ENCODE measurements at regions not wholly inside any gene's neighbourhood (a gene's known extent, or its start where the extent isn't known, plus 50 kb on each side); places are given as distances from the start of the nearest gene placed in this dataset.

- DNase-seq: no peak
- no peaks in the 10 kb centered on the region for H3K27me3 ChIP-seq
- 91 to 94% (median 92%) methylated on average over 4 of the region's 4 CpGs for WGBS, 4 donors
- H3K27ac ChIP-seq: no peak overlapping the region
- no peaks in the 10 kb centered on the region for H3K4me1 ChIP-seq (replicated peaks in 1 of 2)
- H3K4me3 ChIP-seq: no peak overlapping the region
- H3K9me3 ChIP-seq (replicated peaks in 1 of 3): no peaks in the 10 kb centered on the region
- no peaks in the 10 kb centered on the region for H3K36me3 ChIP-seq (replicated peaks in 1 of 2)
- intact Hi-C loops (cut with DNase I): no loop called here
- TF ChIP-seq POLR2A (IDR thresholded peaks at IDR 0.05) (no peak), CTCF (IDR thresholded peaks at IDR 0.05) (no peak)
These were observed 811.0 kb downstream of the TUSC7 start for GRCh38 chr3:117520582-117520981.

GRCh38 chr3:117523418-117523817, 813.8 kb downstream of the TUSC7 start:
- 80 to 95% (median 85%) methylated on average over 5 of the region's 5 CpGs for WGBS, 4 donors
- no peaks in the 10 kb centered on the region for H3K27me3 ChIP-seq
- H3K27ac ChIP-seq: no peak overlapping the region
- TF ChIP-seq CTCF (IDR thresholded peaks at IDR 0.05): no peak
- TF ChIP-seq POLR2A (IDR thresholded peaks at IDR 0.05): no peak
- H3K4me3 ChIP-seq: no peak overlapping the region
- intact Hi-C loops (cut with DNase I): no loop called here
- no peaks in the 10 kb centered on the region for H3K9me3 ChIP-seq (replicated peaks in 1 of 3)
- DNase-seq: no peak
- H3K36me3 ChIP-seq (replicated peaks in 1 of 2): no peaks in the 10 kb centered on the region
- peaks cover 0 to 12% of the 10 kb centered on the region in 2 donors for H3K4me1 ChIP-seq (replicated peaks in 1 of 2)

GRCh38 chr3:117524890-117525289, 815.3 kb downstream of the TUSC7 start:
- no peaks in the 10 kb centered on the region for H3K36me3 ChIP-seq (replicated peaks in 1 of 2)
- DNase-seq: no peak
- H3K4me1 ChIP-seq (replicated peaks in 1 of 2): peaks cover 0 to 12% of the 10 kb centered on the region in 2 donors
- H3K4me3 ChIP-seq: no peak overlapping the region
- H3K27ac ChIP-seq: no peak overlapping the region
- intact Hi-C loops (cut with DNase I): no loop called here
- 74 to 92% (median 79%) methylated on average over 4 of the region's 4 CpGs for WGBS, 4 donors
- no peak for TF ChIP-seq POLR2A (IDR thresholded peaks at IDR 0.05)
- no peak for TF ChIP-seq CTCF (IDR thresholded peaks at IDR 0.05)
- H3K27me3 ChIP-seq: no peaks in the 10 kb centered on the region
- no peaks in the 10 kb centered on the region for H3K9me3 ChIP-seq (replicated peaks in 1 of 3)

- H3K36me3 ChIP-seq (replicated peaks in 1 of 2): no peaks in the 10 kb centered on the region
- no peaks in the 10 kb centered on the region for H3K27me3 ChIP-seq
- intact Hi-C loops (cut with DNase I): no loop called here
- H3K4me1 ChIP-seq (replicated peaks in 1 of 2): peaks cover 0 to 26% of the 10 kb centered on the region in 2 donors
- H3K4me3 ChIP-seq: no peak overlapping the region
- TF ChIP-seq CTCF (IDR thresholded peaks at IDR 0.05): peak; percentile 59 to 71 (median 68)
- no peak for TF ChIP-seq POLR2A (IDR thresholded peaks at IDR 0.05)
- 58 to 61% (median 60%) methylated on average over 3 of the region's 3 CpGs for WGBS, 4 donors
- peak; percentile 34 to 74 (median 42) for DNase-seq
- H3K9me3 ChIP-seq (replicated peaks in 1 of 3): no peaks in the 10 kb centered on the region
- no peak overlapping the region for H3K27ac ChIP-seq
These were observed 817.0 kb downstream of the TUSC7 start for GRCh38 chr3:117526470-117527079.

All from adrenal gland (tissue), 9 donors.